Activated CD4-positive, alpha-beta memory T cell treated with anti-CD3 and anti-CD28 coated beads for 36 hours (primary cell): ENCODE measurements at regions not wholly inside any gene's neighbourhood (a gene's known extent, or its start where the extent isn't known, plus 50 kb on each side); places are given as distances from the start of the nearest gene placed in this dataset.

Source experiments
- CTCF ChIA-PET: fragments of 350-600 bp; sonication (Branson Sonifier 250); formaldehyde crosslinking; loops from one replicate; lab custom pipeline; 2021; ENCODE audit warnings: antibody characterized with exemption, inconsistent platforms; lab: Charles Lee
- POLR2A ChIA-PET: fragments of 350-600 bp; sonication (Branson Sonifier 250); formaldehyde crosslinking; loops from one replicate; lab custom pipeline; 2021; ENCODE audit warnings: antibody characterized with exemption; lab: Charles Lee
- DNase-seq: peaks from one replicate; pipeline ENCODE4 v3.0.0-alpha.2; 2020
- H3K27ac Mint-ChIP-seq: one replicate; pipeline ENCODE4 v1.8.0; 2021; ENCODE audit warnings: mixed read lengths
- H3K27me3 Mint-ChIP-seq: one replicate; pipeline ENCODE4 v1.8.0; 2021; ENCODE audit warnings: mixed read lengths
- H3K36me3 Mint-ChIP-seq: one replicate; pipeline ENCODE4 v1.8.0; 2021; ENCODE audit warnings: mixed read lengths
- H3K4me1 Mint-ChIP-seq: one replicate; pipeline ENCODE4 v1.8.0; 2021; ENCODE audit warnings: low read depth, mixed read lengths
- H3K4me3 Mint-ChIP-seq: one replicate; pipeline ENCODE4 v1.8.0; 2021; ENCODE audit warnings: mild to moderate bottlenecking, mixed read lengths
- H3K9me3 Mint-ChIP-seq: one replicate; pipeline ENCODE4 v1.8.0; 2021; ENCODE audit warnings: mixed read lengths
- intact Hi-C: fragments of 100-400 bp; cut with micrococcal nuclease; formaldehyde crosslinking; loops from one replicate; pipeline ENCODE4 v1.15.1; 2023

- H3K4me1 Mint-ChIP-seq = peaks cover 67% of the 10 kb centered on the region
- DNase-seq = no peak
- peaks cover 1% of the 10 kb centered on the region for H3K27me3 Mint-ChIP-seq
- POLR2A ChIA-PET = no interaction called here
- CTCF ChIA-PET = interaction anchor here (0.6 to 0.7 kb wide), 2 partner anchors 208 to 398 kb away, joined by 3 read pairs; no protein-coding TSS in a partner anchor
- no peaks in the 10 kb centered on the region for H3K9me3 Mint-ChIP-seq
- no peak overlapping the region for H3K4me3 Mint-ChIP-seq
- H3K27ac Mint-ChIP-seq = no peak overlapping the region
- no peaks in the 10 kb centered on the region for H3K36me3 Mint-ChIP-seq
- intact Hi-C loops = loop anchor here (1.0 to 10.0 kb wide), 3 partner anchors 11 to 1942 kb away; partner anchors contain the start of genes BNIP2, C2CD4A and VPS13C
Observed at GRCh38 chr15:60122691-60123090, 118.6 kb downstream of the FOXB1 start.

- intact Hi-C loops = loop anchor here (5.0 to 10.0 kb wide), 3 partner anchors 322 to 1940 kb away; partner anchors contain the start of genes BNIP2, C2CD4A and VPS13C
- CTCF ChIA-PET = interaction anchor here (1.3 to 1.7 kb wide), 3 partner anchors 10 to 202 kb away, joined by 3 to 8 read pairs (median 4); no protein-coding TSS in a partner anchor
- peaks cover 1% of the 10 kb centered on the region for H3K27me3 Mint-ChIP-seq
- H3K36me3 Mint-ChIP-seq = no peaks in the 10 kb centered on the region
- POLR2A ChIA-PET = interaction anchor here (1.0 kb wide), 1 partner anchor 118 kb away, joined by 5 read pairs; no protein-coding TSS in a partner anchor
- no peaks in the 10 kb centered on the region for H3K9me3 Mint-ChIP-seq
- DNase-seq = no peak
- no peak overlapping the region for H3K27ac Mint-ChIP-seq
- no peak overlapping the region for H3K4me3 Mint-ChIP-seq
- H3K4me1 Mint-ChIP-seq = peaks cover 76% of the 10 kb centered on the region
Observed at GRCh38 chr15:60124460-60125070, 120.5 kb downstream of the FOXB1 start.

- intact Hi-C loops = loop anchor here (5.0 to 10.0 kb wide), 2 partner anchors 323 to 1939 kb away; partner anchors contain the start of genes C2CD4A and VPS13C
- no peaks in the 10 kb centered on the region for H3K36me3 Mint-ChIP-seq
- H3K9me3 Mint-ChIP-seq = no peaks in the 10 kb centered on the region
- DNase-seq = no peak
- no peaks in the 10 kb centered on the region for H3K27me3 Mint-ChIP-seq
- H3K4me3 Mint-ChIP-seq = no peak overlapping the region
- ChIA-PET CTCF (interaction anchor here (1.3 to 1.7 kb wide), 5 partner anchors 9 to 207 kb away, joined by 3 to 8 read pairs (median 4); no protein-coding TSS in a partner anchor), POLR2A (interaction anchor here (1.0 kb wide), 1 partner anchor 118 kb away, joined by 5 read pairs; no protein-coding TSS in a partner anchor)
- H3K4me1 Mint-ChIP-seq = peaks cover 74% of the 10 kb centered on the region
- peak overlapping the region; percentile 15 for H3K27ac Mint-ChIP-seq
Observed at GRCh38 chr15:60125334-60125733, 121.2 kb downstream of the FOXB1 start.

GRCh38 chr15:60126200-60126599 is 122.1 kb downstream of the FOXB1 start:
- Mint-ChIP-seq H3K9me3 (no peaks in the 10 kb centered on the region), H3K27ac (no peak overlapping the region), H3K4me1 (peaks cover 67% of the 10 kb centered on the region), H3K27me3 (no peaks in the 10 kb centered on the region), H3K4me3 (peak overlapping the region; percentile 67), H3K36me3 (no peaks in the 10 kb centered on the region)
- CTCF ChIA-PET = interaction anchor here (1.2 to 1.7 kb wide), 6 partner anchors 10 to 207 kb away, joined by 3 to 8 read pairs (median 4); no protein-coding TSS in a partner anchor
- intact Hi-C loops = loop anchor here (2.0 to 10.0 kb wide), 3 partner anchors 49 to 1939 kb away; partner anchors contain the start of genes C2CD4A and VPS13C
- no peak for DNase-seq
- POLR2A ChIA-PET = no interaction called here

- Mint-ChIP-seq H3K4me3 (peak overlapping the region; percentile 67), H3K27ac (no peak overlapping the region), H3K4me1 (peaks cover 62% of the 10 kb centered on the region), H3K9me3 (no peaks in the 10 kb centered on the region), H3K27me3 (no peaks in the 10 kb centered on the region), H3K36me3 (no peaks in the 10 kb centered on the region)
- no peak for DNase-seq
- CTCF ChIA-PET = interaction anchor here (0.6 to 1.8 kb wide), 7 partner anchors 22 to 504 kb away, joined by 3 to 9 read pairs (median 4); no protein-coding TSS in a partner anchor
- intact Hi-C loops = loop anchor here (1.0 to 10.0 kb wide), 6 partner anchors 15 to 1938 kb away; partner anchors contain the start of genes C2CD4A and VPS13C
- POLR2A ChIA-PET = no interaction called here
Observed at GRCh38 chr15:60126661-60127060, 122.5 kb downstream of the FOXB1 start.

- Mint-ChIP-seq H3K4me1 (peaks cover 52% of the 10 kb centered on the region), H3K4me3 (peak overlapping the region; percentile 67), H3K27me3 (no peaks in the 10 kb centered on the region), H3K36me3 (no peaks in the 10 kb centered on the region), H3K9me3 (no peaks in the 10 kb centered on the region), H3K27ac (peak overlapping the region; percentile 76)
- CTCF ChIA-PET = interaction anchor here (0.8 to 1.8 kb wide), 5 partner anchors 11 to 210 kb away, joined by 3 to 9 read pairs (median 5); no protein-coding TSS in a partner anchor
- no peak for DNase-seq
- intact Hi-C loops = loop anchor here (1.0 to 10.0 kb wide), 6 partner anchors 17 to 1937 kb away; partner anchors contain the start of genes C2CD4A and VPS13C
- POLR2A ChIA-PET = interaction anchor here (1.2 to 1.4 kb wide), 2 partner anchors 12 to 84 kb away, joined by 3 to 9 read pairs; no protein-coding TSS in a partner anchor
Observed at GRCh38 chr15:60128000-60128376, 123.9 kb downstream of the FOXB1 start.

GRCh38 chr15:60128710-60129109 is 124.6 kb downstream of the FOXB1 start:
- ChIA-PET POLR2A (interaction anchor here (0.8 kb wide), 1 partner anchor 194 kb away, joined by 3 read pairs; no protein-coding TSS in a partner anchor), CTCF (interaction anchor here (0.8 kb wide), 1 partner anchor 163 kb away, joined by 3 read pairs; no protein-coding TSS in a partner anchor)
- peaks cover 52% of the 10 kb centered on the region for H3K4me1 Mint-ChIP-seq
- intact Hi-C loops = loop anchor here (5.0 to 10.0 kb wide), 2 partner anchors 326 to 1936 kb away; partner anchors contain the start of genes C2CD4A and VPS13C
- no peaks in the 10 kb centered on the region for H3K9me3 Mint-ChIP-seq
- H3K36me3 Mint-ChIP-seq = no peaks in the 10 kb centered on the region
- no peak for DNase-seq
- no peak overlapping the region for H3K27ac Mint-ChIP-seq
- H3K4me3 Mint-ChIP-seq = no peak overlapping the region
- peaks cover 2% of the 10 kb centered on the region for H3K27me3 Mint-ChIP-seq

- ChIA-PET POLR2A (no interaction called here), CTCF (no interaction called here)
- no peak for DNase-seq
Observed at GRCh38 chr15:60130398-60130797, 126.3 kb downstream of the FOXB1 start.

GRCh38 chr15:60130821-60131220 is 126.7 kb downstream of the FOXB1 start:
- ChIA-PET CTCF (no interaction called here), POLR2A (no interaction called here)
- intact Hi-C loops = no loop called here
- Mint-ChIP-seq H3K9me3 (no peaks in the 10 kb centered on the region), H3K27me3 (peaks cover 8% of the 10 kb centered on the region), H3K4me3 (no peak overlapping the region), H3K27ac (no peak overlapping the region), H3K4me1 (peaks cover 35% of the 10 kb centered on the region), H3K36me3 (no peaks in the 10 kb centered on the region)
- DNase-seq = no peak

More at GRCh38 chr15:60130398-60130797, 126.3 kb downstream of the FOXB1 start:
- intact Hi-C loops = no loop called here
- peaks cover 37% of the 10 kb centered on the region for H3K4me1 Mint-ChIP-seq
- no peak overlapping the region for H3K27ac Mint-ChIP-seq
- no peak overlapping the region for H3K4me3 Mint-ChIP-seq
- no peaks in the 10 kb centered on the region for H3K9me3 Mint-ChIP-seq
- H3K27me3 Mint-ChIP-seq = peaks cover 8% of the 10 kb centered on the region
- no peaks in the 10 kb centered on the region for H3K36me3 Mint-ChIP-seq

GRCh38 chr15:60134609-60135008 is 130.5 kb downstream of the FOXB1 start:
- H3K9me3 Mint-ChIP-seq = no peaks in the 10 kb centered on the region
- no peak overlapping the region for H3K4me3 Mint-ChIP-seq
- intact Hi-C loops = no loop called here
- peaks cover 12% of the 10 kb centered on the region for H3K27me3 Mint-ChIP-seq
- ChIA-PET POLR2A (no interaction called here), CTCF (interaction anchor here (1.0 to 1.5 kb wide), 5 partner anchors 10 to 90 kb away, joined by 3 to 5 read pairs (median 4); no protein-coding TSS in a partner anchor)
- H3K4me1 Mint-ChIP-seq = peaks cover 4% of the 10 kb centered on the region
- peak; percentile 31 for DNase-seq
- H3K36me3 Mint-ChIP-seq = no peaks in the 10 kb centered on the region
- H3K27ac Mint-ChIP-seq = no peak overlapping the region

GRCh38 chr15:60135961-60136360 is 131.8 kb downstream of the FOXB1 start:
- no peak for DNase-seq
- ChIA-PET POLR2A (no interaction called here), CTCF (interaction anchor here (0.6 to 2.1 kb wide), 4 partner anchors 11 to 132 kb away, joined by 3 to 4 read pairs (median 3); partner anchors contain the start of gene FOXB1)
- Mint-ChIP-seq H3K27ac (no peak overlapping the region), H3K36me3 (no peaks in the 10 kb centered on the region), H3K4me1 (no peaks in the 10 kb centered on the region), H3K27me3 (peaks cover 15% of the 10 kb centered on the region), H3K9me3 (no peaks in the 10 kb centered on the region), H3K4me3 (no peak overlapping the region)
- intact Hi-C loops = no loop called here
